ENCODE measurements at regions not wholly inside any gene's neighbourhood (a gene's known extent, or its start where the extent isn't known, plus 50 kb on each side); places are given as distances from the start of the nearest gene placed in this dataset.

DNA sequence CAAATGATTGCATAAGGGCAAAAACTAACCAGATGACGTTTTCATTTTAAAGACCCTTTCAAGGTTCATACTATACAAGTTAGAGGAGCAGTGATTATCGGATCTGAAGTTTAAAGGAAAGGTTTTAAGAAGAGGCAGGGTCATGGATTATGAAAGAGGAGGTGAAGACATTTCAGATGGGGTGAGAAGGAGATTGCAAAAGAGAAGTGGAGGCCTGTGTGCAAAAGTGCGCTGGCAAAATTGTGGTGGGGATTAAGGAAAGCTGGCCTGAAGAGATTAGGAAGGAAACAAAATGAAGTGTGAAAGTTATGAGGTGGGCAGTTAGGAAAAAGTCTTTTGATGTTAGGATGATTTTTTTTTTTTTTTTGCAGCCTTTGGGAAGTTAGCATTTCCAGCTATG lies 935.7 kb upstream of the FAM98A start:
- TF ChIP-seq, protein P1, sequence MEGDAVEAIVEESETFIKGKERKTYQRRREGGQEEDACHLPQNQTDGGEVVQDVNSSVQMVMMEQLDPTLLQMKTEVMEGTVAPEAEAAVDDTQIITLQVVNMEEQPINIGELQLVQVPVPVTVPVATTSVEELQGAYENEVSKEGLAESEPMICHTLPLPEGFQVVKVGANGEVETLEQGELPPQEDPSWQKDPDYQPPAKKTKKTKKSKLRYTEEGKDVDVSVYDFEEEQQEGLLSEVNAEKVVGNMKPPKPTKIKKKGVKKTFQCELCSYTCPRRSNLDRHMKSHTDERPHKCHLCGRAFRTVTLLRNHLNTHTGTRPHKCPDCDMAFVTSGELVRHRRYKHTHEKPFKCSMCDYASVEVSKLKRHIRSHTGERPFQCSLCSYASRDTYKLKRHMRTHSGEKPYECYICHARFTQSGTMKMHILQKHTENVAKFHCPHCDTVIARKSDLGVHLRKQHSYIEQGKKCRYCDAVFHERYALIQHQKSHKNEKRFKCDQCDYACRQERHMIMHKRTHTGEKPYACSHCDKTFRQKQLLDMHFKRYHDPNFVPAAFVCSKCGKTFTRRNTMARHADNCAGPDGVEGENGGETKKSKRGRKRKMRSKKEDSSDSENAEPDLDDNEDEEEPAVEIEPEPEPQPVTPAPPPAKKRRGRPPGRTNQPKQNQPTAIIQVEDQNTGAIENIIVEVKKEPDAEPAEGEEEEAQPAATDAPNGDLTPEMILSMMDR (conservative IDR thresholded peaks at IDR 0.05; ENCODE audit: low read depth, low read length) = no peak
- no peak for TF ChIP-seq EZH2 (IDR thresholded peaks at IDR 0.05; ENCODE audit: borderline replicate concordance, low read depth, low read length, poor library complexity, severe bottlenecking)
